ENCODE measurements at regions not wholly inside any gene's neighbourhood (a gene's known extent, or its start where the extent isn't known, plus 50 kb on each side); places are given as distances from the start of the nearest gene placed in this dataset.

- no TSS peak for BruUV-seq (replicated peaks)
- Histone ChIP-seq H3K9me3 (replicated peaks; ENCODE audit: control insufficient read depth, insufficient read depth, low read length) (no peaks in the 10 kb centered on the region), H3K4me2 (ENCODE audit: insufficient read depth, low read length) (no peak overlapping the region), H3K4me1 (ENCODE audit: control insufficient read depth, extremely low read depth, insufficient read depth, low read length) (no peaks in the 10 kb centered on the region), H3K27ac (ENCODE audit: insufficient read depth, low read depth, low read length) (no peak overlapping the region), H3K9ac (replicated peaks; ENCODE audit: extremely low read depth, insufficient read depth, low read length) (no peak overlapping the region), H3K36me3 (ENCODE audit: control insufficient read depth in 2 of 2, extremely low read depth in 1 of 2, insufficient read depth in 2 of 2, low read length in 2 of 2) (no peaks in the 10 kb centered on the region), H3K27me3 (ENCODE audit: control insufficient read depth in 2 of 2, insufficient read depth in 2 of 2, low read length in 2 of 2) (no peaks in the 10 kb centered on the region), H2AFZ (ENCODE audit: low read depth, low read length) (no peak overlapping the region), H3K4me3 (replicated peaks in 1 of 3; ENCODE audit: insufficient read depth in 1 of 3, low read depth in 1 of 3, low read length in 3 of 3) (no peak overlapping the region), H3K79me2 (ENCODE audit: control insufficient read depth, insufficient read depth, low read length) (no peaks in the 10 kb centered on the region), H4K20me1 (replicated peaks; ENCODE audit: control insufficient read depth, extremely low read depth, insufficient read depth, low read length) (no peaks in the 10 kb centered on the region), H3K9me1 (replicated peaks; ENCODE audit: control insufficient read depth, extremely low read depth, insufficient read depth, low read length) (no peaks in the 10 kb centered on the region)
- intact Hi-C loops (cut with micrococcal nuclease), result no loop called here
- CTCF ChIA-PET, result no interaction called here
- dilution Hi-C loops (cut with MboI; ENCODE audit: extremely low pct_ligation_motif_present, low sequenced_read_pairs), result no loop called here
- FAIRE-seq, result no peak
- DNase-seq (ENCODE audit: low read depth, low spot score), result no peak
- POLR2A ChIA-PET, result no interaction called here
- TF ChIP-seq FOS (IDR thresholded peaks at IDR 0.05; ENCODE audit: borderline replicate concordance, insufficient read depth, low read length), result no peak
- no peak for TF ChIP-seq CTCF (IDR thresholded peaks at IDR 0.05; ENCODE audit: extremely low read depth in 1 of 2, insufficient read depth in 1 of 2, low read depth in 1 of 2, low read length in 2 of 2)
- TF ChIP-seq JUN (IDR thresholded peaks at IDR 0.05; ENCODE audit: borderline replicate concordance, insufficient read depth, insufficient read length, low read depth), result no peak
- no peak for TF ChIP-seq EZH2 (IDR thresholded peaks at IDR 0.05; ENCODE audit: borderline replicate concordance, low read depth, low read length, severe bottlenecking)
- no peak for TF ChIP-seq MYC (IDR thresholded peaks at IDR 0.05; ENCODE audit: low read depth, low read length)
- no peak for TF ChIP-seq POLR2A (IDR thresholded peaks at IDR 0.05; ENCODE audit: low read depth, low read length)
- TF ChIP-seq POLR2AphosphoS5 (IDR thresholded peaks at IDR 0.05; ENCODE audit: insufficient read depth, low read depth, low read length), result no peak
- TF ChIP-seq MAX (IDR thresholded peaks at IDR 0.05; ENCODE audit: insufficient read depth, insufficient read length), result no peak
- no peak for TF ChIP-seq GATA2 (IDR thresholded peaks at IDR 0.05; ENCODE audit: insufficient read depth, insufficient read length, low read depth, low read length)
Observed at GRCh38 chr10:6916601-6917000, 336.5 kb upstream of the PRKCQ start.
